Brain pericyte (primary cell): ENCODE measurements at regions not wholly inside any gene's neighbourhood (a gene's known extent, or its start where the extent isn't known, plus 50 kb on each side); places are given as distances from the start of the nearest gene placed in this dataset.

Source experiments
- DNase-seq: peaks from one replicate; pipeline ENCODE4 v3.0.0-alpha.2; 2012; ENCODE audit warnings: low read depth, low spot score

- DNase-seq = no peak
These were observed 69.0 kb upstream of the GDF10 start for GRCh38 chr10:47230957-47231356.

- DNase-seq = no peak
These were observed 68.6 kb upstream of the GDF10 start for GRCh38 chr10:47231414-47231813.

GRCh38 chr10:47233631-47234030 lies 66.4 kb upstream of the GDF10 start:
- DNase-seq = no peak

GRCh38 chr10:47235484-47235883 lies 64.5 kb upstream of the GDF10 start:
- DNase-seq = no peak

- no peak for DNase-seq
These were observed 62.4 kb upstream of the GDF10 start for GRCh38 chr10:47237316-47238260.

- no peak for DNase-seq
These were observed 61.5 kb upstream of the GDF10 start for GRCh38 chr10:47238331-47239095.

- DNase-seq = no peak
These were observed 60.8 kb upstream of the GDF10 start for GRCh38 chr10:47239211-47239610.

- DNase-seq = no peak
These were observed 59.8 kb upstream of the GDF10 start for GRCh38 chr10:47240173-47240572.

GRCh38 chr10:47241256-47241655 lies 58.7 kb upstream of the GDF10 start:
- DNase-seq = no peak

GRCh38 chr10:47241946-47242867 lies 57.8 kb upstream of the GDF10 start:
- DNase-seq = no peak

- no peak for DNase-seq
These were observed 56.6 kb upstream of the GDF10 start for GRCh38 chr10:47243356-47243755.

GRCh38 chr10:47243791-47244190 lies 56.2 kb upstream of the GDF10 start:
- no peak for DNase-seq

- no peak for DNase-seq
These were observed 55.2 kb upstream of the GDF10 start for GRCh38 chr10:47244560-47245500.

- DNase-seq = no peak
These were observed 54.2 kb upstream of the GDF10 start for GRCh38 chr10:47245731-47246350.

- DNase-seq = no peak
These were observed 53.4 kb upstream of the GDF10 start for GRCh38 chr10:47246406-47247147.

GRCh38 chr10:47247148-47248059 lies 52.6 kb upstream of the GDF10 start:
- DNase-seq = no peak

- no peak for DNase-seq
These were observed 51.5 kb upstream of the GDF10 start for GRCh38 chr10:47248386-47249090.

- DNase-seq = no peak
These were observed 50.1 kb upstream of the GDF10 start for GRCh38 chr10:47249881-47250280.
